CD14-positive monocyte (primary cell): ENCODE measurements at regions not wholly inside any gene's neighbourhood (a gene's known extent, or its start where the extent isn't known, plus 50 kb on each side); places are given as distances from the start of the nearest gene placed in this dataset.

Experiments
- DNase-seq, 3 donors: peaks; one replicate each; pipeline ENCODE4 v3.0.0-alpha.2; 2011 to 2022
- H2AFZ ChIP-seq: 2 replicates; pipeline ENCODE4 v1.6.0; 2012; ENCODE audit warnings: mild to moderate bottlenecking, low read depth, low read length, inconsistent platforms; ENCODE audit not compliant: insufficient read depth, poor library complexity, severe bottlenecking
- H3K27ac ChIP-seq, 2 donors: 1 replicate in 1 of 2; 2 replicates in 1 of 2; pipeline ENCODE4 v1.5.1; 2012 to 2013; ENCODE audit warnings: low read length in 2 of 2, control low read depth in 1 of 2, inconsistent platforms in 1 of 2, low read depth in 1 of 2, mild to moderate bottlenecking in 1 of 2
- H3K27me3 ChIP-seq, 2 donors: one replicate each; pipeline versions ENCODE4 v1.6.0 to v1.6.1; 2011 to 2013; ENCODE audit warnings: low read length in 2 of 2; ENCODE audit not compliant: control insufficient read depth in 2 of 2, insufficient read depth in 2 of 2
- H3K36me3 ChIP-seq, 2 donors: replicated peaks in 1 of 2; 1 replicate in 1 of 2; 2 replicates in 1 of 2; pipeline versions ENCODE4 v1.5.1 to v1.6.1; 2012 to 2013; ENCODE audit warnings: low read length in 2 of 2, control low read depth in 1 of 2, inconsistent platforms in 1 of 2, mild to moderate bottlenecking in 1 of 2; ENCODE audit not compliant: insufficient read depth in 2 of 2, control insufficient read depth in 1 of 2
- H3K4me1 ChIP-seq, 2 donors: 1 replicate in 1 of 2; 2 replicates in 1 of 2; pipeline versions ENCODE4 v1.5.1 to v1.6.1; 2012 to 2013; ENCODE audit warnings: low read length in 2 of 2, control low read depth in 1 of 2, inconsistent platforms in 1 of 2, mild to moderate bottlenecking in 1 of 2, moderate library complexity in 1 of 2; ENCODE audit not compliant: insufficient read depth in 2 of 2, control insufficient read depth in 1 of 2
- H3K4me2 ChIP-seq: replicated peaks from 2 replicates; pipeline ENCODE3; 2012; ENCODE audit warnings: low read length, moderate library complexity, mild to moderate bottlenecking; ENCODE audit not compliant: poor library complexity, severe bottlenecking; ENCODE audit errors: extremely low read depth
- H3K4me3 ChIP-seq, 3 experiments: fragments of 200-600 bp in 1 of 3; sonication (generic) in 1 of 3; replicated peaks in 1 of 3; 1 replicate in 2 of 3; 2 replicates in 1 of 3; pipeline ENCODE4 v1.5.1; 2011 to 2013; ENCODE audit warnings: low read length in 3 of 3, mild to moderate bottlenecking in 3 of 3, control low read depth in 2 of 3, low read depth in 2 of 3, inconsistent platforms in 1 of 3, moderate library complexity in 1 of 3
- H3K79me2 ChIP-seq: 2 replicates; pipeline ENCODE4 v1.6.0; 2012; ENCODE audit warnings: mild to moderate bottlenecking, control low read depth, inconsistent platforms, low read length, moderate library complexity; ENCODE audit not compliant: insufficient read depth
- H3K9ac ChIP-seq: 2 replicates; pipeline ENCODE4 v1.6.0; 2017; ENCODE audit warnings: low read length, mild to moderate bottlenecking; ENCODE audit not compliant: insufficient read depth, poor library complexity, severe bottlenecking
- H3K9me3 ChIP-seq, 2 donors: replicated peaks in 1 of 2; 1 replicate in 1 of 2; 2 replicates in 1 of 2; pipeline versions ENCODE4 v1.5.1 to v1.6.1; 2012 to 2013; ENCODE audit warnings: low read length in 2 of 2, control low read depth in 1 of 2; ENCODE audit not compliant: control insufficient read depth in 1 of 2, insufficient read depth in 1 of 2
- H4K20me1 ChIP-seq: 2 replicates; pipeline ENCODE4 v1.6.0; 2012; ENCODE audit warnings: mild to moderate bottlenecking, low read length, control low read depth, moderate library complexity; ENCODE audit not compliant: insufficient read depth
- H3K27ac Mint-ChIP-seq, 7 donors: one replicate each; pipeline ENCODE4 v1.8.0; 2020; ENCODE audit warnings: mild to moderate bottlenecking in 7 of 7, mixed read lengths in 7 of 7, moderate library complexity in 6 of 7, inconsistent platforms in 2 of 7
- H3K27me3 Mint-ChIP-seq, 3 donors: one replicate each; pipeline ENCODE4 v1.8.0; 2021 to 2022; ENCODE audit warnings: low read depth in 3 of 3, mild to moderate bottlenecking in 3 of 3, mixed read lengths in 3 of 3, moderate library complexity in 3 of 3, inconsistent platforms in 1 of 3
- H3K36me3 Mint-ChIP-seq, 2 donors: one replicate each; pipeline ENCODE4 v1.8.0; 2020; ENCODE audit warnings: mixed read lengths in 2 of 2, inconsistent platforms in 1 of 2, mild to moderate bottlenecking in 1 of 2
- H3K4me1 Mint-ChIP-seq: one replicate; pipeline ENCODE4 v1.8.0; 2020; ENCODE audit warnings: mild to moderate bottlenecking, mixed read lengths
- H3K4me3 Mint-ChIP-seq, 2 donors: one replicate each; pipeline ENCODE4 v1.8.0; 2020; ENCODE audit warnings: mild to moderate bottlenecking in 2 of 2, mixed read lengths in 2 of 2, moderate library complexity in 1 of 2
- H3K9me3 Mint-ChIP-seq, 7 donors: one replicate each; pipeline ENCODE4 v1.8.0; 2020 to 2022; ENCODE audit warnings: mixed read lengths in 7 of 7, mild to moderate bottlenecking in 6 of 7, moderate library complexity in 6 of 7, inconsistent platforms in 2 of 7
- WGBS: methylation state at CpG from one replicate; pipeline ENCODE4 v1.1.5; 2013; ENCODE audit warnings: missing lambda C conversion rate; ENCODE audit not compliant: insufficient coverage; 5-methylcytosine and 5-hydroxymethylcytosine counted together
- intact Hi-C, 2 donors: fragments of 100-400 bp; cut with micrococcal nuclease; formaldehyde crosslinking; loops; one replicate each; pipeline versions ENCODE4 v1.15.0 to v1.15.1; 2023
- TF ChIP-seq, protein P1 (sequence below): fragments of 200-600 bp; IDR thresholded peaks from one replicate; pipeline ENCODE4 v1.8.0; 2022; ENCODE audit warnings: antibody characterized with exemption, mild to moderate bottlenecking

DNA sequence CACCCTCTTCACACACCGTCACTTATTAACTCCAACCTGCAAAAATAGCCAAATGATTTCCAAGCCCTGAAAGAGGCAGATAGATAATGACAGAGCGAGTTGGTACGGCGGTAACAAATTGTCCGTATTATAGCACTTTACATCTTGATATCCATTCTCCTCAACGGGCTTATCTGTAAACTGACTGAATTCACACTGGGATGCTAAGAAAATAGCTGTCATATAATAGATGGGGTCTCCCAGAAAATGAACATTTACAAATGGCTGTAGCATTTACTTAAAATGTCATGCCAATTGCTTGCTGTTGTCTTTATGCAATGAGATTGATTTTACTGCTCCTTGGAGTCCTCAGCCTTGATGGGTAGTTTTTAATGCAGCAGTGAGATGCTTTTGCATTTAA lies 225.8 kb upstream of the SDK2 start:
- no peaks in the 10 kb centered on the region for H3K27me3 ChIP-seq
- TF ChIP-seq, protein P1, sequence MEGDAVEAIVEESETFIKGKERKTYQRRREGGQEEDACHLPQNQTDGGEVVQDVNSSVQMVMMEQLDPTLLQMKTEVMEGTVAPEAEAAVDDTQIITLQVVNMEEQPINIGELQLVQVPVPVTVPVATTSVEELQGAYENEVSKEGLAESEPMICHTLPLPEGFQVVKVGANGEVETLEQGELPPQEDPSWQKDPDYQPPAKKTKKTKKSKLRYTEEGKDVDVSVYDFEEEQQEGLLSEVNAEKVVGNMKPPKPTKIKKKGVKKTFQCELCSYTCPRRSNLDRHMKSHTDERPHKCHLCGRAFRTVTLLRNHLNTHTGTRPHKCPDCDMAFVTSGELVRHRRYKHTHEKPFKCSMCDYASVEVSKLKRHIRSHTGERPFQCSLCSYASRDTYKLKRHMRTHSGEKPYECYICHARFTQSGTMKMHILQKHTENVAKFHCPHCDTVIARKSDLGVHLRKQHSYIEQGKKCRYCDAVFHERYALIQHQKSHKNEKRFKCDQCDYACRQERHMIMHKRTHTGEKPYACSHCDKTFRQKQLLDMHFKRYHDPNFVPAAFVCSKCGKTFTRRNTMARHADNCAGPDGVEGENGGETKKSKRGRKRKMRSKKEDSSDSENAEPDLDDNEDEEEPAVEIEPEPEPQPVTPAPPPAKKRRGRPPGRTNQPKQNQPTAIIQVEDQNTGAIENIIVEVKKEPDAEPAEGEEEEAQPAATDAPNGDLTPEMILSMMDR = no peak

DNA sequence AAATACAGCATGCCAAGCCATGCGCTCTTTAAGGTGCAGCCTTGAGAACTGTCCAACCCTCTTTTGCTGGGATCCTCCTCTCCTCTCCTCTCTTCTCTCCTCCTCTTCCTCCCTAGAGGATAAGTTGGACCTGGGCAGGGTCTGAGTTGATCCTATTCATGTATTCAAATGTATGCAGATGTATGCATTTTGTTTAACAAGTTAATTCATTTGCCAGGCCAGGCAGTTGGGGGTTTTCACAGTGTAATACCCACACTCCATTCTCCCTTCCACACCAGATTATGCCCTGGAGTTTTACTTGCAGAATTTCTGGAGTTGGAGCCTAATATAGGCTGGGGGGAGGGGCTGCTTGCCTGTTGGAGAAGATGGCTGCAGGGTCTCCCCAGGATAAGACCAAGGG lies 226.2 kb upstream of the SDK2 start:
- Histone ChIP-seq H3K27me3 (no peaks in the 10 kb centered on the region), H2AFZ (no peak overlapping the region), H3K27ac (no peak overlapping the region), H4K20me1 (no peaks in the 10 kb centered on the region), H3K4me3 (no peak overlapping the region), H3K4me1 (peaks cover 4 to 5% of the 10 kb centered on the region in 2 donors), H3K36me3 (no peaks in the 10 kb centered on the region), H3K9ac (no peak overlapping the region), H3K4me2 (no peak overlapping the region), H3K9me3 (no peaks in the 10 kb centered on the region), H3K79me2 (no peaks in the 10 kb centered on the region)
- Mint-ChIP-seq H3K4me3 (no peak overlapping the region), H3K4me1 (peaks cover 8% of the 10 kb centered on the region), H3K27me3 (peaks cover 2% of the 10 kb centered on the region in 3 donors), H3K27ac (no peak overlapping the region), H3K36me3 (no peaks in the 10 kb centered on the region), H3K9me3 (peaks cover 0 to 3% (median 0%) of the 10 kb centered on the region in 7 donors)
- DNase-seq = no peak
- intact Hi-C loops = no loop called here
- no CpG with 5 or more reads among the region's 1 CpG for WGBS
- TF ChIP-seq, protein P1 = no peak

More for the DNA sequence above, 225.8 kb upstream of the SDK2 start:
- intact Hi-C loops = no loop called here
- H3K36me3 Mint-ChIP-seq = no peaks in the 10 kb centered on the region
- no peak overlapping the region for H3K27ac Mint-ChIP-seq
- DNase-seq = no peak
- no peak overlapping the region for H2AFZ ChIP-seq
- no peaks in the 10 kb centered on the region for H3K79me2 ChIP-seq
- peaks cover 4% of the 10 kb centered on the region for H3K4me1 Mint-ChIP-seq
- peaks cover 2% of the 10 kb centered on the region in 3 donors for H3K27me3 Mint-ChIP-seq
- no peaks in the 10 kb centered on the region for H4K20me1 ChIP-seq
- H3K4me3 Mint-ChIP-seq = no peak overlapping the region
- H3K4me3 ChIP-seq = no peak overlapping the region
- peaks cover under 1 to 1% of the 10 kb centered on the region in 2 donors for H3K4me1 ChIP-seq
- H3K9ac ChIP-seq = no peak overlapping the region
- H3K9me3 ChIP-seq = no peaks in the 10 kb centered on the region
- H3K27ac ChIP-seq = no peak overlapping the region
- H3K36me3 ChIP-seq = no peaks in the 10 kb centered on the region
- H3K9me3 Mint-ChIP-seq = peaks cover 0 to 3% (median 0%) of the 10 kb centered on the region in 7 donors
- no peak overlapping the region for H3K4me2 ChIP-seq
- WGBS = 100% methylated on average over 1 of the region's 6 CpGs
